Stimulated activated CD8-positive, alpha-beta memory T cell treated with anti-CD3 and anti-CD28 coated beads, Interleukin-4, amount 100 ng/mL, for 24 hours (primary cell): ENCODE measurements at regions not wholly inside any gene's neighbourhood (a gene's known extent, or its start where the extent isn't known, plus 50 kb on each side); places are given as distances from the start of the nearest gene placed in this dataset.

ENCODE experiments used
- DNase-seq: peaks from one replicate; pipeline ENCODE4 v3.0.0-alpha.2; 2020; ENCODE audit warnings: low read depth

- DNase-seq = no peak
Measured at GRCh38 chr18:1954583-1955312, 616.6 kb downstream of the METTL4 start.

- no peak for DNase-seq
Measured at GRCh38 chr18:1958798-1959197, 612.5 kb downstream of the METTL4 start.

GRCh38 chr18:1965016-1965415 lies 606.3 kb downstream of the METTL4 start:
- no peak for DNase-seq

- DNase-seq = no peak
Measured at GRCh38 chr18:1965541-1965940, 605.8 kb downstream of the METTL4 start.

GRCh38 chr18:1968801-1969498 lies 602.4 kb downstream of the METTL4 start:
- no peak for DNase-seq

GRCh38 chr18:1976484-1976883 lies 594.8 kb downstream of the METTL4 start:
- no peak for DNase-seq

GRCh38 chr18:1982056-1982455 lies 589.2 kb downstream of the METTL4 start:
- DNase-seq = no peak

- no peak for DNase-seq
Measured at GRCh38 chr18:1983746-1984515, 587.4 kb downstream of the METTL4 start.

- no peak for DNase-seq
Measured at GRCh38 chr18:1993866-1994265, 577.4 kb downstream of the METTL4 start.

GRCh38 chr18:1994471-1994870 lies 576.8 kb downstream of the METTL4 start:
- DNase-seq = no peak

GRCh38 chr18:1995041-1995612 lies 576.2 kb downstream of the METTL4 start:
- no peak for DNase-seq

- DNase-seq = no peak
Measured at GRCh38 chr18:1998121-1998520, 573.2 kb downstream of the METTL4 start.

GRCh38 chr18:1999387-1999786 lies 571.9 kb downstream of the METTL4 start:
- DNase-seq = no peak

- no peak for DNase-seq
Measured at GRCh38 chr18:2002151-2002550, 569.2 kb downstream of the METTL4 start.

- DNase-seq = no peak
Measured at GRCh38 chr18:2002604-2003003, 568.7 kb downstream of the METTL4 start.

- DNase-seq = no peak
Measured at GRCh38 chr18:2009942-2010697, 561.2 kb downstream of the METTL4 start.

GRCh38 chr18:2027016-2027415 lies 544.3 kb downstream of the METTL4 start:
- no peak for DNase-seq

- no peak for DNase-seq
Measured at GRCh38 chr18:2027756-2028155, 543.5 kb downstream of the METTL4 start.

GRCh38 chr18:2028986-2029385 lies 542.3 kb downstream of the METTL4 start:
- no peak for DNase-seq

GRCh38 chr18:2030647-2031046 lies 540.7 kb downstream of the METTL4 start:
- no peak for DNase-seq

GRCh38 chr18:2032036-2032435 lies 539.3 kb downstream of the METTL4 start:
- no peak for DNase-seq

- DNase-seq = no peak
Measured at GRCh38 chr18:2035056-2035455, 536.2 kb downstream of the METTL4 start.
